GM12892 (cell line): ENCODE measurements at regions not wholly inside any gene's neighbourhood (a gene's known extent, or its start where the extent isn't known, plus 50 kb on each side); places are given as distances from the start of the nearest gene placed in this dataset.

Source experiments
- POLR2A ChIP-seq: IDR thresholded peaks from 2 replicates; pipeline ENCODE4 v1.6.1; 2011; ENCODE audit warnings: low read depth, low read length, control low read depth
- POLR2AphosphoS5 ChIP-seq: IDR thresholded peaks from 2 replicates; pipeline ENCODE4 v1.6.1; 2011; ENCODE audit warnings: low read depth, low read length, control low read depth

- TF ChIP-seq POLR2A, result no peak
- no peak for TF ChIP-seq POLR2AphosphoS5
These were observed 151.1 kb downstream of the LYPLAL1 start for GRCh38 chr1:219324629-219325367.
